CD4-positive, alpha-beta T cell treated with Interleukin-4 for 4 hours (primary cell): ENCODE measurements at regions not wholly inside any gene's neighbourhood (a gene's known extent, or its start where the extent isn't known, plus 50 kb on each side); places are given as distances from the start of the nearest gene placed in this dataset.
"Not testable (repeated sequence)": the region's sequence is repeated elsewhere in the genome, so short reads cannot be mapped to it uniquely, and the experiment has no call there.

ENCODE experiments used
- DNase-seq: peaks from one replicate; pipeline ENCODE4 v3.0.0-alpha.2; 2020

GRCh38 chr7:81527651-81528050 is 242.2 kb downstream of the HGF start:
- DNase-seq: no peak

GRCh38 chr7:81526971-81527370 is 242.9 kb downstream of the HGF start:
- DNase-seq: no peak

GRCh38 chr7:81525841-81526240 is 244.0 kb downstream of the HGF start:
- no peak for DNase-seq

- DNase-seq: no peak
These were observed 250.0 kb downstream of the HGF start for GRCh38 chr7:81519886-81520285.

- DNase-seq: no peak
These were observed 252.9 kb downstream of the HGF start for GRCh38 chr7:81516898-81517297.

GRCh38 chr7:81515009-81515408 is 254.8 kb downstream of the HGF start:
- no peak for DNase-seq

- DNase-seq: no peak
These were observed 255.3 kb downstream of the HGF start for GRCh38 chr7:81514546-81514945.

- DNase-seq: no peak
These were observed 259.7 kb downstream of the HGF start for GRCh38 chr7:81510122-81510521.

- no peak for DNase-seq
These were observed 262.6 kb downstream of the HGF start for GRCh38 chr7:81507221-81507620.

GRCh38 chr7:81506609-81507008 is 263.2 kb downstream of the HGF start:
- no peak for DNase-seq

- no peak for DNase-seq
These were observed 266.1 kb downstream of the HGF start for GRCh38 chr7:81503771-81504170.

GRCh38 chr7:81503336-81503735 is 266.5 kb downstream of the HGF start:
- DNase-seq: no peak

GRCh38 chr7:81501220-81501619 is 268.6 kb downstream of the HGF start:
- no peak for DNase-seq

GRCh38 chr7:81500631-81501030 is 269.2 kb downstream of the HGF start:
- DNase-seq: no peak

GRCh38 chr7:81499262-81500116 is 270.4 kb downstream of the HGF start:
- DNase-seq: peak; percentile 6

GRCh38 chr7:81498176-81498575 is 271.7 kb downstream of the HGF start:
- no peak for DNase-seq

GRCh38 chr7:81492910-81493309 is 276.9 kb downstream of the HGF start:
- DNase-seq: no peak

GRCh38 chr7:81492240-81492639 is 277.6 kb downstream of the HGF start:
- DNase-seq: no peak

- no peak for DNase-seq
These were observed 278.3 kb downstream of the HGF start for GRCh38 chr7:81491573-81491972.

- DNase-seq: no peak
These were observed 281.6 kb downstream of the HGF start for GRCh38 chr7:81488210-81488609.

GRCh38 chr7:81487516-81487915 is 282.3 kb downstream of the HGF start:
- no peak for DNase-seq

GRCh38 chr7:81484261-81484660 is 285.6 kb downstream of the HGF start:
- no peak for DNase-seq

GRCh38 chr7:81482600-81483186 is 287.2 kb downstream of the HGF start:
- peak; percentile 6 for DNase-seq

GRCh38 chr7:81478664-81479063 is 291.2 kb downstream of the HGF start:
- no peak for DNase-seq

- DNase-seq: not testable (repeated sequence)
These were observed 291.6 kb downstream of the HGF start for GRCh38 chr7:81478201-81478600.
